Activated CD4-positive, alpha-beta T cell treated with anti-CD3 and anti-CD28 coated beads for 36 hours (primary cell): ENCODE measurements at regions not wholly inside any gene's neighbourhood (a gene's known extent, or its start where the extent isn't known, plus 50 kb on each side); places are given as distances from the start of the nearest gene placed in this dataset.
"Not testable (repeated sequence)": the region's sequence is repeated elsewhere in the genome, so short reads cannot be mapped to it uniquely, and the experiment has no call there.

Experiments used
- ATAC-seq: fragments of 200-7000 bp; cut with Tn5 transposase; one replicate; pipeline ENCODE4 v1.10.0; 2021; ENCODE audit warnings: mild to moderate bottlenecking, moderate library complexity
- CTCF ChIA-PET: fragments of 350-600 bp; sonication (Branson Sonifier 250); formaldehyde crosslinking; loops from one replicate; lab custom pipeline; 2021; ENCODE audit warnings: antibody characterized with exemption; lab: Charles Lee
- POLR2A ChIA-PET: fragments of 350-600 bp; sonication (Branson Sonifier 250); formaldehyde crosslinking; loops from one replicate; lab custom pipeline; 2021; ENCODE audit warnings: antibody characterized with exemption, inconsistent platforms; lab: Charles Lee
- DNase-seq: peaks from one replicate; pipeline ENCODE4 v3.0.0-alpha.2; 2020
- H3K27ac Mint-ChIP-seq: one replicate; pipeline ENCODE4 v1.8.0; 2021; ENCODE audit warnings: mixed read lengths
- H3K27me3 Mint-ChIP-seq: one replicate; pipeline ENCODE4 v1.8.0; 2021; ENCODE audit warnings: mixed read lengths
- H3K36me3 Mint-ChIP-seq: one replicate; pipeline ENCODE4 v1.8.0; 2021; ENCODE audit warnings: low read depth, mixed read lengths
- H3K4me1 Mint-ChIP-seq: one replicate; pipeline ENCODE4 v1.8.0; 2021; ENCODE audit warnings: mixed read lengths
- H3K4me3 Mint-ChIP-seq: one replicate; pipeline ENCODE4 v1.8.0; 2021; ENCODE audit warnings: mild to moderate bottlenecking, moderate library complexity, mixed read lengths
- H3K9me3 Mint-ChIP-seq: one replicate; pipeline ENCODE4 v1.8.0; 2021; ENCODE audit warnings: low read depth, mixed read lengths
- intact Hi-C, 2 experiments: fragments of 100-400 bp; cut with DNase I in 1 of 2; cut with micrococcal nuclease in 1 of 2; formaldehyde crosslinking; loops; one replicate each; pipeline versions ENCODE4 v1.14.2 to v1.15.1; 2022 to 2024; cut with DNase I, micrococcal nuclease

GRCh38 chr6:80530103-80530502 is 423.6 kb downstream of the BCKDHB start:
- intact Hi-C loops = no loop called here
- ATAC-seq (no peak), DNase-seq (no peak)
- Mint-ChIP-seq H3K4me1 (no peaks in the 10 kb centered on the region), H3K9me3 (no peaks in the 10 kb centered on the region), H3K27me3 (peaks cover 4% of the 10 kb centered on the region), H3K4me3 (no peak overlapping the region), H3K36me3 (no peaks in the 10 kb centered on the region), H3K27ac (no peak overlapping the region)
- POLR2A ChIA-PET = interaction anchor here (0.6 kb wide), 1 partner anchor 917 kb away, joined by 3 read pairs; no protein-coding TSS in a partner anchor
- CTCF ChIA-PET = interaction anchor here (0.7 kb wide), 1 partner anchor 605 kb away, joined by 3 read pairs; no protein-coding TSS in a partner anchor

GRCh38 chr6:80528115-80528514 is 421.6 kb downstream of the BCKDHB start:
- Mint-ChIP-seq H3K27me3 (peaks cover 8% of the 10 kb centered on the region), H3K27ac (no peak overlapping the region), H3K9me3 (no peaks in the 10 kb centered on the region), H3K4me1 (no peaks in the 10 kb centered on the region), H3K4me3 (no peak overlapping the region), H3K36me3 (no peaks in the 10 kb centered on the region)
- ChIA-PET CTCF (no interaction called here), POLR2A (no interaction called here)
- ATAC-seq = no peak
- no peak for DNase-seq
- intact Hi-C loops = no loop called here

DNA sequence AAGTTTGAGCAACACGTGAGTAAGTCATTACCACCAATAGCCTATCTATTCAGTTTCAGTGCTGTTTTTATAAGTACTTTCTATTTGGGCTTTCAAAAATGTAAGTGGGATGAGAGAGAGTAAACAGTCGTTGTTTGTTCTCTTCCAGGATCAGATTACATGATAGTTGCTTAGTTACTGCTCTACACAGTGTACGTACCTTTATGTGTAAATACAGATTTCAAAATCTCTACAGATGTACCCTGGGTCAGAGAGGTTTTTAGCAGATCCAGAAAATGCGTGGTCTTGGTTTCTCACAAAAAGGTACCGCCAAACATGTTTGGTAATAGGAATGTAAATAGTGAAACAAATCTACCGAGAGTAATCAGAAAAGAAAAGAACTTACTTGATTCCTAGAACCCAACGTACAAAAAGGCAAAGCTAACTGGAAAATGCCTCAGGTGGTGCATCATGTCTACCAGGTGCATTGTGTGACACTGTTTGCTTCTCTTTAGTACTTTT is 421.1 kb downstream of the BCKDHB start:
- intact Hi-C loops = no loop called here

GRCh38 chr6:80523531-80523997 is 417.1 kb downstream of the BCKDHB start:
- no peaks in the 10 kb centered on the region for H3K36me3 Mint-ChIP-seq
- POLR2A ChIA-PET = no interaction called here
- DNase-seq = peak; percentile 8
- no peak for ATAC-seq
- H3K4me3 Mint-ChIP-seq = no peak overlapping the region
- no peaks in the 10 kb centered on the region for H3K4me1 Mint-ChIP-seq
- no peaks in the 10 kb centered on the region for H3K9me3 Mint-ChIP-seq
- intact Hi-C loops = no loop called here
- H3K27ac Mint-ChIP-seq = no peak overlapping the region
- H3K27me3 Mint-ChIP-seq = peaks cover 12% of the 10 kb centered on the region
- CTCF ChIA-PET = no interaction called here

More for the DNA sequence above, 421.1 kb downstream of the BCKDHB start:
- ATAC-seq (no peak), DNase-seq (no peak)
- Mint-ChIP-seq H3K4me3 (no peak overlapping the region), H3K9me3 (no peaks in the 10 kb centered on the region), H3K27me3 (peaks cover 13% of the 10 kb centered on the region), H3K4me1 (no peaks in the 10 kb centered on the region), H3K36me3 (no peaks in the 10 kb centered on the region), H3K27ac (no peak overlapping the region)
- ChIA-PET POLR2A (no interaction called here), CTCF (no interaction called here)

DNA sequence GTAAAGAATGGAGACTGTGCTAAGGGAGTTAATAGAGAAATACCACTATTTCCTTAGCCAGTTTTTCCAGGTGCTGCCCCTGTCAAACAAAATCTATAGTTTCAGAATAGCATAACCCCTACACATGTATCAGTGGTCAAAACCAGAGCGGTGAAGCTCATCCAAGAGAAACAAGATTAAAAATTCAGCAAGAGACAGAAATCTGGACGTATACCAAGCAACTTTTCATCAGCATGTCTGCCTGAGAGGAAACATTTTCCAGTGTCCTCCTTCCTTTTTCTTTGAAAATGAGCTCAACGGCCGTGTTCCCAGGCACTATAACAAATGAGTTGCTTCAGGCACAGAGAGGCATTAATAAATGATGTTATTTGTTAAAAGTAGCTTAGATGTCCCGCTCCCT is 416.5 kb downstream of the BCKDHB start:
- H3K27me3 Mint-ChIP-seq = peaks cover 11% of the 10 kb centered on the region
- intact Hi-C loops = no loop called here
- no peak overlapping the region for H3K27ac Mint-ChIP-seq
- CTCF ChIA-PET = interaction anchor here (1.1 kb wide), 1 partner anchor 44 kb away, joined by 3 read pairs; no protein-coding TSS in a partner anchor
- no peaks in the 10 kb centered on the region for H3K4me1 Mint-ChIP-seq
- H3K9me3 Mint-ChIP-seq = no peaks in the 10 kb centered on the region
- no peak overlapping the region for H3K4me3 Mint-ChIP-seq
- no peaks in the 10 kb centered on the region for H3K36me3 Mint-ChIP-seq
- ATAC-seq = no peak
- no peak for DNase-seq
- POLR2A ChIA-PET = no interaction called here

GRCh38 chr6:80522576-80522975 is 416.1 kb downstream of the BCKDHB start:
- no peak for ATAC-seq
- H3K4me3 Mint-ChIP-seq = no peak overlapping the region
- intact Hi-C loops = no loop called here
- no peak for DNase-seq
- H3K4me1 Mint-ChIP-seq = no peaks in the 10 kb centered on the region
- H3K36me3 Mint-ChIP-seq = no peaks in the 10 kb centered on the region
- no peak overlapping the region for H3K27ac Mint-ChIP-seq
- ChIA-PET POLR2A (no interaction called here), CTCF (interaction anchor here (0.6 to 1.1 kb wide), 2 partner anchors 45 to 110 kb away, joined by 3 read pairs; no protein-coding TSS in a partner anchor)
- H3K27me3 Mint-ChIP-seq = peaks cover 10% of the 10 kb centered on the region
- no peaks in the 10 kb centered on the region for H3K9me3 Mint-ChIP-seq

DNA sequence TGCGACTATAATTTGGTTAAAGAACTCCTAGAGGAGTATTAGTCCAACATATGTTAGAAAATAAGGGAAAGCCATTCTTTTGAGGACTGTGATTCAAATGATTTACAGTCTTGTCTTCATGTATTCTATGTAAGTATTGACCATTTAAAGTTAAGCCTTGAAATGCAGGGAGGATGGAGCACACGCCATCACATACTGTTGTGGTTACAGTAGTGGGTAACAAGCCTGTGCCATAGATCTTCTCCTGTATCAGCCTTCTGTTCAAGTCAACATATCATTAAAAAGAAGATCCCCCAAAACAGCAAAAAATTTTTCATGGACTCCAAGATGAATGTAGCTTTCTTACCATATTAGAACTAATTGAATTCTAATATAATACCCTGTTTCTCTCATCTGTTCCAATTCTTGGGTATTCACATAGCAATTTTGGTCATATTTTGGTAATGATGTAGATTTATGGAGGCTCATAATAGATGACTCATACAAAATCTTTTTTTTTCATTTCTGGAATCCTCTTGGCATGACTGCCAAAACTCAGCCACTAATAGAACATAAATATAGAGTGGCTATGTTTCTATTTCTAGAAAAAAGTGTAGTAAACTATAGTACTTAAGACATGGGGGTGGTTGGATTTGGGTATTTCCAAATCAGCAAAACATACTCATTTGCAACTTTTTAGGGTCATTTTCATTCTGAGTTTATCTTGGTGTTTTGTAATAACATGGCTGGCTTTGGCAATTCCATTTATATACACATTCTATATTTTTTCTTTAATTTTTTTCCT is 413.5 kb downstream of the BCKDHB start:
- no peak for DNase-seq
- no peak for ATAC-seq
- Mint-ChIP-seq H3K9me3 (no peaks in the 10 kb centered on the region), H3K27ac (no peak overlapping the region), H3K4me1 (no peaks in the 10 kb centered on the region), H3K27me3 (peaks cover 10% of the 10 kb centered on the region), H3K36me3 (no peaks in the 10 kb centered on the region), H3K4me3 (no peak overlapping the region)
- intact Hi-C loops = no loop called here
- POLR2A ChIA-PET = no interaction called here
- CTCF ChIA-PET = no interaction called here

- intact Hi-C loops = no loop called here
- Mint-ChIP-seq H3K4me1 (no peaks in the 10 kb centered on the region), H3K4me3 (no peak overlapping the region), H3K27ac (no peak overlapping the region), H3K27me3 (no peaks in the 10 kb centered on the region), H3K9me3 (no peaks in the 10 kb centered on the region), H3K36me3 (no peaks in the 10 kb centered on the region)
- ChIA-PET CTCF (no interaction called here), POLR2A (no interaction called here)
- DNase-seq (no peak), ATAC-seq (no peak)
These were observed 411.1 kb downstream of the BCKDHB start for GRCh38 chr6:80517525-80517924.

- CTCF ChIA-PET, H3K4me1 Mint-ChIP-seq, intact Hi-C loops, H3K27me3 Mint-ChIP-seq, DNase-seq, ATAC-seq, H3K4me3 Mint-ChIP-seq, H3K36me3 Mint-ChIP-seq, POLR2A ChIA-PET, H3K27ac Mint-ChIP-seq, H3K9me3 Mint-ChIP-seq: not testable (repeated sequence)
These were observed 404.1 kb downstream of the BCKDHB start for GRCh38 chr6:80510521-80510920.

DNA sequence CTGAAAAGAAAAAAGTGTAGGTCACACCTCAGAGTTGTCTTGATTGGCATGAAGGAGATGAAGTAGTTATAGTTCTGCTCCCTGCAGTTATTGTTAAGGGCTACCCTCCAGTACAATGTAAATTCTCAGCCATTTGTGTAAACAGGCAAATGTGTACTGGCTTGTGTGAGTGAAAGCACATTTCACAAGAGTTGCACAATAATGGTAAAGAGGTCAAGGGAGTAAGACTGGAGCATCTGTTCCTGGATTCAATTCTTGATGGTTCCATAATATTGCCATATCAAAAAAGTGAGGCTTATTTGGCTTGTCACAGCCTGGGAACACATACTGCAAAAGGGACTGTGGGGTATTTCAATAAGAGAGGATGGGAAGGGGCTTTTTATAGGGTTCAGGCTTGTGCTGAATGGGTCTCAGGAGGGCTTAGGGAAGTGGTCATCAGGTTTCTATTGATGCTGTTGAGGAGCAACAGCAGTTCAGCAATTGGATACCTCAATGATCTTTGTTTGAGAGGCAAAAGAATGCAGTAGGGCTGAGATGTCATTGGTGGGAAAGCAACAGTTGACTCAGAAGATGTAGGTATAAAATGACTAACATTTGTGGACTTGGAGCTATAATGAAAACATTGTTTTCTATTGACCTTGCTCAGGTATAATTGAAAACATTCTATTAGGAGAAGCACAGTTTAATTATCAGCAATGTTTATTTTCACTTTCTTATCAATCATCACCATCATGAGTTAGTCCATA is 402.6 kb downstream of the BCKDHB start:
- ChIA-PET POLR2A (no interaction called here), CTCF (no interaction called here)
- Mint-ChIP-seq H3K27ac (no peak overlapping the region), H3K36me3 (no peaks in the 10 kb centered on the region), H3K27me3 (no peaks in the 10 kb centered on the region), H3K9me3 (no peaks in the 10 kb centered on the region), H3K4me3 (no peak overlapping the region), H3K4me1 (no peaks in the 10 kb centered on the region)
- ATAC-seq = no peak
- intact Hi-C loops = no loop called here
- no peak for DNase-seq

- ATAC-seq (no peak), DNase-seq (no peak)
- Mint-ChIP-seq H3K4me3 (no peak overlapping the region), H3K27me3 (no peaks in the 10 kb centered on the region), H3K4me1 (no peaks in the 10 kb centered on the region), H3K9me3 (no peaks in the 10 kb centered on the region), H3K27ac (no peak overlapping the region), H3K36me3 (no peaks in the 10 kb centered on the region)
- intact Hi-C loops = no loop called here
- ChIA-PET POLR2A (no interaction called here), CTCF (interaction anchor here (0.6 kb wide), 1 partner anchor 849 kb away, joined by 5 read pairs; no protein-coding TSS in a partner anchor)
These were observed 398.4 kb downstream of the BCKDHB start for GRCh38 chr6:80504882-80505281.
